IMR-90 (cell line): ENCODE measurements at regions not wholly inside any gene's neighbourhood (a gene's known extent, or its start where the extent isn't known, plus 50 kb on each side); places are given as distances from the start of the nearest gene placed in this dataset.

Source experiments
- CTCF ChIP-seq: conservative IDR thresholded peaks from 2 replicates; pipeline ENCODE4 v1.5.1; 2012; ENCODE audit warnings: mild to moderate bottlenecking, low read depth, low read length, improper control_type of control experiment
- POLR2A ChIP-seq: IDR thresholded peaks from 2 replicates; pipeline ENCODE4 v1.6.1; 2012; ENCODE audit warnings: mild to moderate bottlenecking, low read depth, low read length

- TF ChIP-seq CTCF (no peak), POLR2A (no peak)
Measured at GRCh38 chr1:38394303-38394702, 347.7 kb upstream of the POU3F1 start.
